Activated CD8-positive, alpha-beta memory T cell treated with anti-CD3 and anti-CD28 coated beads, Interleukin-2, amount 50 U/mL, for 1 hour (primary cell): ENCODE measurements at regions not wholly inside any gene's neighbourhood (a gene's known extent, or its start where the extent isn't known, plus 50 kb on each side); places are given as distances from the start of the nearest gene placed in this dataset.
"Not testable (repeated sequence)": the region's sequence is repeated elsewhere in the genome, so short reads cannot be mapped to it uniquely, and the experiment has no call there.

Source experiments
- DNase-seq: peaks from one replicate; pipeline ENCODE4 v3.0.0-alpha.2; 2020; ENCODE audit errors: extremely low read depth

DNA sequence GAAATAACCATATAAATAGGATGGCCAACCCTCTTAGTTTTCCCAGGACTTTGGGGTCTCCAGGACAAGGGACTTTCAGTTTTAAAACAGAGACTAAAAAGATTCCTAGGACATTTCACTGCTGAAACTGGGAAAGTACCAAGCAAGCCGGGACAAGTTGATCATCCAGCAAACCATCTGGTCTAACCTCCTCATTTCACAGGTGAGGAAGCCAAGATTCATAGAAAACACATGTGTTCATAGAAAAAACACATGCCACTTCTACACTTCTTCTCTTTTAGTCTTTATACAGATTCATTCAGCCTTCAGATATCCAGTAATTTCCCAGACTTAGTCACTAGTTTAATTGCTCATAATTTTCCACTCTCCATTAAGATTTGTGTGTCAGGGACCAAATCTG lies 165.6 kb upstream of the CCDC54 start:
- no peak for DNase-seq

DNA sequence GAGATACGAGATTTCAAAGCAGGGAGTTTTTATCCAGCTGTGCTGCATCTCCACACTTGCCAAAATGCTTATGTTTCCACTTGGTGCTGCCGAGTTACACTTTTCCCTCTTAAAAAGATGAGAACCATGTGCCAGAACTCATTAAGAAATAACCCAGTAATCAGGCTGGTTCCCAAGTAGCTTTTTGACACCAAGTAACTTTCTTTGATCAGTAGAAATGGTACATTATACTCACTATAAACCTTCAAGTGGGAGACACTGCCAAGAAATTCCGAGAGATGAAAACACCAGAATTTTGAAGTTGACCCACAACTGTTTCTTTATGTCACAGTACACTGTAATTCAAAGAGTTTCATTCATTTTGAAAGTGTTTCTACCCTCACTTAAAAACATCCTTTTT lies 164.6 kb upstream of the CCDC54 start:
- no peak for DNase-seq

DNA sequence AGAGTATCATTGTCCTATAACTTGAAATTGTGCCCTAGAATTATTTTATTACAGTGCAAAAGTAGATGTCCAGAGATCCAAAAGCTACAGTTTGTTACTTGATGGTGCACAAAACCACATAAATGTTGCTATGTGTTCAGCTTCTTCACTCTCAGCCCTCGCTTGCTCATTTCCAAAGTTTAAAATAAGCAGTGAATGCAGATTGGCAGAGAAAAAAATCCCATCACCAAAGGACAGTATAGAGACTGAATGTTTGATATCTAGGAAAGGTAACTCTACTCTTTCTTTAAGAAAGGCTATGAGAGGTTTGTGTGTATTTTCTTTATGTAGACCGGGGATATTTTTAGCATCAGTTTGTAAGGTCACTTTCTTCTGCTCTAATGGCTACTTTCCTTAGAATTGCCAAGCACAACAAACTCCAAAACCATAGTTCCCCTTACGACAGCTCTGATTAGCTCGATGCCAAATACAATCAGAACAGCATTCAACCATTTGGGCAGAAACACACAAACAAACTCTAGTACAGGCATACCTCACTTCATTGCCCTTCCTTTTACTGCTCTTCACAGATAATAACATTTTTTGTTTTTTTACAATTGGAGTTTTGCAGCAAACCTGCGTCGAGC lies 164.1 kb upstream of the CCDC54 start:
- DNase-seq = no peak

GRCh38 chr3:107216229-107216628 lies 161.0 kb upstream of the CCDC54 start:
- no peak for DNase-seq

DNA sequence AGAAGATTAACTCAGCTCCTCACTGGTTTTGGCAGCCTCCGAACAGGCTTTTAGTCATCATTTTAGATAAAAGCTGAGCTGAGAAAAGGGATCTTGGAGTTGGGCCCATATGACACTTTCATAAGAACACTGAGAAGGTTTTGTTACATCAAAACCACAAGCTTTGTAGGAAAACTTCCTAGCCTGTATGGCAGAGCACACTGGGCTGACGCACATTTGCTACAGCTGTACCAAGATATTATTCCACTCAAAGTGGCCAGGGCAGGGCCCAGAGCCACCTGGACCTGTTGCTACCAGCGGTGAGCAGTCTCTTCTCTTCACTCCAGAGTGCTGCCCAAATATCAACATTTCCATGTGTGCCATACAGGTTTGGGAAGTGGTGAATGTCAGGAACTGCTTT lies 160.5 kb upstream of the CCDC54 start:
- no peak for DNase-seq

DNA sequence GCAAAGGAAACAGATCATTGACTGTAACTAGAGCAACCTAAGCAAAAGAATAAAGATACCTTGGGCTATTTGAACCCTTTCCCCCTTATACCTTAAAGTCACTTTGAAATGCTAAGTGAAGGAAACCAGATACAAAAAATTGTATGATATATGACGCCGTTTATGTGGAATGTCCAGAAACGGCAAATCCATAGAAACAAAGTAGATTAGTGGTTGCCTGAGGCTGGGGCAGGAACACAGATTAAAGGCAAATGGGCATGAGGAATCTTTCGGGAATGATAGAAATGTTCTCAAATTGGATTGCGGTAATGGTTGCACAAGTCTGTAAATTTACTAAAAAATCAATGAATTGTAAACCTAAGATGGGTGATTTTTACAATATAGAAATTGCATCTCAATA lies 160.1 kb upstream of the CCDC54 start:
- no peak for DNase-seq

DNA sequence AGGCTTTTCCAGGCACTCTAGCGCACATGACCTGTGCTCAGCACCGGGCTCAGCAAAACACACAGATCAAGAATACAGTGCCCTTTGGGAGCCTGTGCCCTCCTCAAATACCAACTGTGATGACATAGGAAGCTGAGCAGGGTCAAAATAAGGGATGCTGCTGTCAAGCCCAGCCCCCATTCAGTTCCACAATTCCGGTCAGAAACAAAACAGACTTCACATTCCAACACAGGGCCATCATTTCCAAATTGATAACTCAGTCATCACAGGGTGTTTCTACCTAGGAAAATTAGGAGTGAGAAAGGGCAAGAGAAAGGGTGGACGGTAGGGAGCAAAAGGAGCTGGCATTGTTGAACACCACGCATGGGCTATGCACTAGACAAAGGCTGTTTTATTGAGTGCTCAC lies 158.4 kb upstream of the CCDC54 start:
- DNase-seq = no peak

DNA sequence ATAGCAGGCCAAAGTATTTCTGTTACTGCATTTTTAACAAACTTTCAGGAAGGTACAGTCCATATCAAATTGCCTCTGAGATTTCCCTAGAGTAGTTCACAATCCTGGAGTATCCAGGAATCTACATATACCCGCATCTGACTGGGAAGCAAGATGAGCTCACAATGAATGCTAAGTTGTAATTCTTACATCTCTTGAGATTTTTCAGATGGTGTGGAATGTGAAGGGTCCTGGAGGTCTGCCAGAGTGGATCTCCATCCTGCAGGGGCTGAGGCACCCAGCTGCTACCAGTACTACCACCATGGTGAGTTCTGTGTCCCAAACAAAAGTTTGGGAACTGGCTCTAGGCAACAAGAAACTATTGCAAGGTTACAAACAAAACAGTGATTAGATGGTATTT lies 156.7 kb upstream of the CCDC54 start:
- DNase-seq = no peak

- DNase-seq = no peak
Measured at GRCh38 chr3:107221856-107222255, 155.4 kb upstream of the CCDC54 start.

DNA sequence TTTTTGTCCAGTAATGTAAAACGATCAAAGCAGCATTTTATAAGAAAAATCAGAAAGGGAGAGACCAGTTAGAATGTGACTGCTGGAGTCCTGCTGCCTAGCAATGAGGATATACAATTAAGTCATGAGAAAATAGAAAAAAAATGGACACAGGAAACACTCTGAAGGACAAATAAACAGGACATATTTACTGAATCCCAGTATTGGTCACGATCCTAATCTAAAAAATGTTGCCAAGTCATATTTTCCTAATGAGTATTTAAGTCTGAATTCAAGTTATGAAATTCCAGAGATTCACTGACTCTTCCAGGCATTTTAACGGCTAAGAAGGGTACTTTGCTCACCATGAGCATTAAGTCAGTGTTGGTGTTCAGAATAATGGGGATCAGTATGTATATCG lies 154.3 kb upstream of the CCDC54 start:
- DNase-seq = no peak

DNA sequence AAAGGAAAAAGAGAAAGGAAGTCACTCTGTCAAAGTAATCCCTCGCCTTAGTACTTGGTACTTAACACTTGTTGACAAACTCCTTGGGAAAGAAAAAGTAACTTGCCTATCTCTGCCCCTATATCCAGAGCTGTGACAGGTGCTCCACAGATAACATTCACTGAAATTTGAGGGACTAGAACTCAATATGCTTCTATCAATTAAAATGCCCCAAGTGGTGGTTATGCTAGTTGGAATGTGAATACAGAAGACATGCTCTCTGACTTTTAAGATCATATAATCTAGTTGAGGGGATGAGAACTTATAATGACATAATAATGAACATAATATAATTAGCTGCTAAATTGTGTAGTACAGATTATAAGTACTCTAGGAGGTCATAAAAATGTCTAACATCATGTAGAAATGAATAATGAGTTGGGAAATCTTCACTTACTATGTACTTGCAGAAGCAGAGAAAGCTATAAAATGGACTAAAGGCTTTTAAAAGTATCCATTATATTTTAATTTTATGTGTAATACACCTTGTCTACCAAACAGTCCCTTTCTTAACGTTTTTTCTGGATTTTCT lies 153.1 kb upstream of the CCDC54 start:
- no peak for DNase-seq

- DNase-seq = no peak
Measured at GRCh38 chr3:107227091-107227490, 150.1 kb upstream of the CCDC54 start.

GRCh38 chr3:107233877-107234276 lies 143.4 kb upstream of the CCDC54 start:
- DNase-seq = not testable (repeated sequence)

- no peak for DNase-seq
Measured at GRCh38 chr3:107235193-107235927, 141.9 kb upstream of the CCDC54 start.

DNA sequence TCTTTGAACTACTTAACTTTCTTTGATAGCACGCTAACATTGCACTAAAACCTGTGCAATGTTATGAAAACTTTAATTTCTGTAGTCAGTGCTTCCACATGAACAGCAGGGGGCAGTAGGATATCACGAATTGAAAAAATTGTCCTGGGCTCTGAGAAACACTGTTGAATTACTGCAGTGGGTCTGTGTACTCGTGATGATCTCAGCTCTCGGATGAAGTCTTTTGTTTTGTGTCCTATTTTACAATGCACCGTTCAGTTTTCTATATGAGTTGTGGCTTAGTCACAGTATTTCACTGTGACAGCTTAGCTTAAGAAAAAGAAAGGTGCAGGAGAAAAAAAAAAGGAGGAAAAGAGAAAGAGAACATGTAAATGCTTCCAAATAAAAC lies 141.3 kb upstream of the CCDC54 start:
- no peak for DNase-seq

DNA sequence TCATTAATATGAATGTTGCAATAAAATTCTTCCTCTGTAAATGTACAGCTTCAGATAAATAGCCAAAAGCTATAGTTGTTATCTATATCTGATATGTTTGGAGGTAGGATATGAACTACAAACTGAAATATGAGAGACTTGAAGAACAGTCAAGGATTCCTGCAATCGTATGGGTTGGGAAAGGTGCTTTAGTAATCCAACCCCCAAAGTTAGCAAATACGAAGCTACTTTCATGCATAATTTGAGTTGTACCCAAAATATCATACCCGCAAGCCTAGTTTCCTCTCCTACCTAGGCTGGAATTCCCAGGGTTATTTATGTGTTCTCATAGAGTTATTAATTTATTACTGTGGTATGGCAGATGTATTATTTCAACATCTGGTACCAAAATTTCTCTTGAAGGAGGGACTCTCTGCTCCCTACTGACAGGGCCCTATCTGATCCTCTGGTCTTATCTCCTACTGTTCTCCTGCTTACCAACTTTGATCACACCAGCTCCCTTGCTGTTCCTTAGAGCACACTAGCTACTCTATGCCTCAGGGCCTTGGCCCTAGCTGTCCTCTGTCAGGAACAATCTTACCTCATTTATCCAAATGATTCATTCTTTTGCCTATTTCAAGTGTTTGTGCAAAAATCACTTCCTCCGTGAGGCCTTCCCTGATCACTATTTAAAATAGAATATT lies 140.4 kb upstream of the CCDC54 start:
- no peak for DNase-seq

DNA sequence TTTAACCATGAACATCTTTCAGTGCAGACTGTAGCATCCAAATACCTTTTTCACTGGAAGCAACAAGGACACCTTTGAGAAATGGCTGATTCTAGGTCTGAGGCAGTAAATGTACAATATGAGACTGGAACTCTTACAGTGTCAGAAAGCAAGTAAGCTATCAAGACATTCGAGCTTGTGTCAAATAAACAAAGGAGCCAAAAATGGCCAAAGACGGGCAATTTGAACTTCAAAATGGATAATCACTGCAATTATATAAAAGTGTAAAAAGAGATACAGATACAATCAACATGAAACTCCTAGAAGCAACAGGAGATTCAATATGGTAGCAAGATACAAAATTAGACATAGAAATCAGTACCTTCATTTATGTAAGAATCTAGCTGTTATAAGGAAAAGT lies 138.5 kb upstream of the CCDC54 start:
- no peak for DNase-seq

- no peak for DNase-seq
Measured at GRCh38 chr3:107239703-107240102, 137.5 kb upstream of the CCDC54 start.

GRCh38 chr3:107240183-107241091 lies 136.8 kb upstream of the CCDC54 start:
- DNase-seq = no peak

DNA sequence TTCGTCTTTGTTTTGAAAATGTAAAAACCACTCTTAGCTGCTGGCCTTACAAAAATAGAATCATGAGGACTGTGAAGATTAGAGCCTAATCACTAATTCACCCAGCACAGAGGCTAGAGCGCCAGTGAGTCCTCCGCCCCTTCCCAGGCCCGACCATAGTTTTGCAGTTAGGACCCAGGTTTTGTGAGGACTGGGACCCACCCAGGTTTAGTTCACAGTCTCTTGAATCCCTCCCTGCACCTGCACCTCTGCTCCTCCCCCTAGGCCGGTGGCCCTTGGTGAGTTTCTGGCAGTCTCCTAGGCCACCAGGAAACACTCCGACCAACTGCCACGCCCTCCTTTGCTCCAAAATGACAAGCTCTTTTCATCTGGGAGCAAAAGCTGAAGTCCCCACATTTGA lies 136.0 kb upstream of the CCDC54 start:
- DNase-seq = no peak

GRCh38 chr3:107242579-107242978 lies 134.7 kb upstream of the CCDC54 start:
- no peak for DNase-seq

DNA sequence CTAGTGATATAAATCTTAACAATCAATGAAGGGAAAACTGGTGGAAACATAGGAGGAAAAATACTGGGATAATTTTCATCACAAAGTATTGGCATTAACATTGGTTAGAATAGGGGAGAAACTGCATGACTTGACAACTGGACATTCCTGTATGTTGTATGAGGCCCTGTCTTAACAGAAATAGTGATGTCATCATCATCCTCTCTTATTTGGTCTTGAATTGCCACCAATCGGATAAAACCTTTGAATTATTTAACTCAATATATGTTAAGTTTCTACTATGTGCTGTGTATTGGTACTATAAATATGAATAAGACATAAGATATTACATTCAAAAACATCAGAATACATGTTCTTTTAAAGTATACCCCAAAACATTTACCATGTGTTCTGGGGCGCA lies 130.1 kb upstream of the CCDC54 start:
- DNase-seq = no peak
